ENCODE measurements at regions not wholly inside any gene's neighbourhood (a gene's known extent, or its start where the extent isn't known, plus 50 kb on each side); places are given as distances from the start of the nearest gene placed in this dataset.
"Not testable (repeated sequence)": the region's sequence is repeated elsewhere in the genome, so short reads cannot be mapped to it uniquely, and the experiment has no call there.

GRCh38 chr17:83159204-83160049, 80.0 kb downstream of the METRNL start:
- DNase-seq, result no peak

GRCh38 chr17:83160443-83161297, 81.3 kb downstream of the METRNL start:
- no peak for DNase-seq

GRCh38 chr17:83161298-83162034, 82.1 kb downstream of the METRNL start:
- DNase-seq, result no peak

GRCh38 chr17:83162035-83162745, 82.8 kb downstream of the METRNL start:
- DNase-seq, result no peak

- DNase-seq, result no peak
Observed at GRCh38 chr17:83164490-83164889, 85.1 kb downstream of the METRNL start.

- DNase-seq, result no peak
Observed at GRCh38 chr17:83170571-83171260, 91.3 kb downstream of the METRNL start.

GRCh38 chr17:83171661-83172060, 92.3 kb downstream of the METRNL start:
- no peak for DNase-seq

- not testable (repeated sequence) for DNase-seq
Observed at GRCh38 chr17:83172099-83172498, 92.7 kb downstream of the METRNL start.

GRCh38 chr17:83172646-83173045, 93.2 kb downstream of the METRNL start:
- not testable (repeated sequence) for DNase-seq

GRCh38 chr17:83173180-83173913, 93.9 kb downstream of the METRNL start:
- DNase-seq, result not testable (repeated sequence)

GRCh38 chr17:83173914-83174361, 94.5 kb downstream of the METRNL start:
- DNase-seq, result no peak

- DNase-seq, result no peak
Observed at GRCh38 chr17:83174362-83175118, 95.1 kb downstream of the METRNL start.

- no peak for DNase-seq
Observed at GRCh38 chr17:83175119-83175821, 95.9 kb downstream of the METRNL start.

GRCh38 chr17:83175822-83176622, 96.6 kb downstream of the METRNL start:
- DNase-seq, result no peak

GRCh38 chr17:83176623-83177583, 97.5 kb downstream of the METRNL start:
- no peak for DNase-seq

GRCh38 chr17:83177611-83178532, 98.5 kb downstream of the METRNL start:
- no peak for DNase-seq

All from activated CD4-positive, alpha-beta T cell treated with anti-CD3 and anti-CD28 coated beads for 48 hours (primary cell).